H9 (cell line): ENCODE measurements at regions not wholly inside any gene's neighbourhood (a gene's known extent, or its start where the extent isn't known, plus 50 kb on each side); places are given as distances from the start of the nearest gene placed in this dataset.
"Not testable (repeated sequence)": the region's sequence is repeated elsewhere in the genome, so short reads cannot be mapped to it uniquely, and the experiment has no call there.

Experiments
- DNase-seq: peaks from one replicate; pipeline ENCODE4 v3.0.0-alpha.2; 2017
- H2AFZ ChIP-seq: one replicate; pipeline ENCODE4 v1.6.1; 2013; ENCODE audit warnings: mild to moderate bottlenecking, low read length, control low read depth, moderate library complexity
- H2AK5ac ChIP-seq: 2 replicates; pipeline ENCODE4 v1.6.1; 2013; ENCODE audit warnings: low read length, control low read depth, mixed read lengths; ENCODE audit not compliant: insufficient read length
- H2BK120ac ChIP-seq: one replicate; pipeline ENCODE4 v1.6.1; 2013; ENCODE audit warnings: low read depth, mild to moderate bottlenecking, low read length, control low read depth, inconsistent platforms; ENCODE audit not compliant: poor library complexity, severe bottlenecking
- H2BK12ac ChIP-seq: 2 replicates; pipeline ENCODE4 v1.6.1; 2013; ENCODE audit warnings: low read length, control low read depth, mixed read lengths, low read depth; ENCODE audit not compliant: insufficient read length
- H2BK15ac ChIP-seq: 2 replicates; pipeline ENCODE4 v1.6.1; 2013; ENCODE audit warnings: low read depth, low read length, control low read depth
- H2BK20ac ChIP-seq: one replicate; pipeline ENCODE4 v1.6.1; 2013; ENCODE audit warnings: low read depth, mild to moderate bottlenecking, low read length, control low read depth, inconsistent platforms; ENCODE audit not compliant: poor library complexity, severe bottlenecking
- H2BK5ac ChIP-seq: 2 replicates; pipeline ENCODE4 v1.6.1; 2013; ENCODE audit warnings: low read length, control low read depth, mixed read lengths; ENCODE audit not compliant: insufficient read length
- H3K14ac ChIP-seq: 2 replicates; pipeline ENCODE4 v1.6.1; 2013; ENCODE audit warnings: low read length, control low read depth; ENCODE audit not compliant: insufficient read depth
- H3K18ac ChIP-seq: 2 replicates; pipeline ENCODE4 v1.6.1; 2013; ENCODE audit warnings: low read depth, mild to moderate bottlenecking, mixed read lengths, low read length, control low read depth; ENCODE audit not compliant: insufficient read length
- H3K23ac ChIP-seq: 2 replicates; pipeline ENCODE4 v1.6.1; 2013; ENCODE audit warnings: low read length, control low read depth, mixed read lengths, low read depth; ENCODE audit not compliant: insufficient read length
- H3K23me2 ChIP-seq: 2 replicates; pipeline ENCODE4 v1.6.1; 2013; ENCODE audit warnings: low read depth, mild to moderate bottlenecking, mixed read lengths, low read length, control low read depth; ENCODE audit not compliant: insufficient read length, poor library complexity, severe bottlenecking
- H3K27ac ChIP-seq: 2 replicates; pipeline ENCODE4 v1.5.1; 2013; ENCODE audit warnings: low read length, control low read depth, mixed read lengths, low read depth; ENCODE audit not compliant: insufficient read length
- H3K27me3 ChIP-seq: 2 replicates; pipeline ENCODE4 v1.6.1; 2013; ENCODE audit warnings: low read length, control low read depth, inconsistent platforms; ENCODE audit not compliant: insufficient read depth
- H3K4ac ChIP-seq: 2 replicates; pipeline ENCODE4 v1.6.1; 2013; ENCODE audit warnings: low read depth, mild to moderate bottlenecking, control low read depth, inconsistent platforms, low read length, moderate library complexity
- H3K4me1 ChIP-seq: 2 replicates; pipeline ENCODE4 v1.6.1; 2013; ENCODE audit warnings: low read length, control low read depth, inconsistent platforms; ENCODE audit not compliant: insufficient read depth
- H3K4me2 ChIP-seq: 2 replicates; pipeline ENCODE4 v1.6.1; 2013; ENCODE audit warnings: low read length, control low read depth, mixed read lengths; ENCODE audit not compliant: insufficient read length, insufficient read depth
- H3K56ac ChIP-seq: 2 replicates; pipeline ENCODE4 v1.6.1; 2013; ENCODE audit warnings: low read depth, mild to moderate bottlenecking, mixed read lengths, low read length, control low read depth; ENCODE audit not compliant: insufficient read length
- H3K79me1 ChIP-seq: 2 replicates; pipeline ENCODE4 v1.6.1; 2013; ENCODE audit warnings: low read depth, mild to moderate bottlenecking, moderate library complexity, low read length, control low read depth, inconsistent platforms; ENCODE audit not compliant: insufficient read depth, poor library complexity, severe bottlenecking
- H3K79me2 ChIP-seq: 2 replicates; pipeline ENCODE4 v1.6.1; 2013; ENCODE audit warnings: low read length, control low read depth, inconsistent platforms; ENCODE audit not compliant: insufficient read depth
- H3K9ac ChIP-seq: 2 replicates; pipeline ENCODE4 v1.6.1; 2013; ENCODE audit warnings: low read length, control low read depth, mixed read lengths; ENCODE audit not compliant: insufficient read length; ENCODE audit errors: extremely low read depth
- H3K9me3 ChIP-seq: one replicate; pipeline ENCODE4 v1.6.1; 2013; ENCODE audit warnings: low read depth, low read length, inconsistent platforms; ENCODE audit not compliant: control insufficient read depth
- H3T11ph ChIP-seq: one replicate; pipeline ENCODE4 v1.6.1; 2013; ENCODE audit warnings: mild to moderate bottlenecking, low read length, control low read depth, inconsistent platforms
- H4K20me1 ChIP-seq: one replicate; pipeline ENCODE4 v1.6.1; 2013; ENCODE audit not compliant: control insufficient read depth, insufficient read length, insufficient read depth
- H4K5ac ChIP-seq: 2 replicates; pipeline ENCODE4 v1.6.1; 2013; ENCODE audit warnings: low read depth, mild to moderate bottlenecking, mixed read lengths, low read length, control low read depth; ENCODE audit not compliant: insufficient read length
- H4K8ac ChIP-seq: replicated peaks from 2 replicates; pipeline ENCODE4 v1.6.1; 2013; ENCODE audit warnings: low read length, control low read depth, mixed read lengths, low read depth; ENCODE audit not compliant: insufficient read length
- H4K91ac ChIP-seq: 2 replicates; pipeline ENCODE4 v1.6.1; 2013; ENCODE audit warnings: low read depth, mild to moderate bottlenecking, moderate library complexity, mixed read lengths, low read length, control low read depth; ENCODE audit not compliant: insufficient read length
- H3K27ac Mint-ChIP-seq, 3 experiments: 2 replicates in 2 of 3; 3 replicates in 1 of 3; pipeline ENCODE4 v1.8.0; 2020 to 2021; ENCODE audit warnings: mixed read lengths in 3 of 3, mild to moderate bottlenecking in 1 of 3, moderate library complexity in 1 of 3
- H3K27me3 Mint-ChIP-seq: 2 replicates; pipeline ENCODE4 v1.8.0; 2021; ENCODE audit warnings: low read depth, mild to moderate bottlenecking, moderate library complexity, mixed read lengths
- H3K36me3 Mint-ChIP-seq, 3 experiments: 2 replicates in 2 of 3; 3 replicates in 1 of 3; pipeline ENCODE4 v1.8.0; 2020 to 2021; ENCODE audit warnings: low read depth in 3 of 3, mixed read lengths in 3 of 3; ENCODE audit not compliant: insufficient read depth in 1 of 3
- H3K4me1 Mint-ChIP-seq, 2 experiments: 2 replicates each; pipeline ENCODE4 v1.8.0; 2020; ENCODE audit warnings: mixed read lengths in 2 of 2
- H3K4me3 Mint-ChIP-seq, 2 experiments: 2 replicates in 1 of 2; 3 replicates in 1 of 2; pipeline ENCODE4 v1.8.0; 2020 to 2021; ENCODE audit warnings: mild to moderate bottlenecking in 2 of 2, mixed read lengths in 2 of 2, moderate library complexity in 1 of 2
- H3K9me3 Mint-ChIP-seq, 2 experiments: 2 replicates in 1 of 2; 3 replicates in 1 of 2; pipeline ENCODE4 v1.8.0; 2020; ENCODE audit warnings: mild to moderate bottlenecking in 2 of 2, mixed read lengths in 2 of 2, moderate library complexity in 1 of 2
- WGBS: extraction: QIAGEN DNeasy Blood & Tissue Kit; methylation state at CpG from one replicate; pipeline ENCODE4 v1.1.7; 2013; ENCODE audit warnings: missing lambda C conversion rate, low lambda C conversion rate, mixed read lengths; ENCODE audit not compliant: insufficient read length; ENCODE audit errors: extremely low coverage; 5-methylcytosine and 5-hydroxymethylcytosine counted together
- TF ChIP-seq, protein P1 (sequence below): fragments of 200-600 bp; sonication (generic); conservative IDR thresholded peaks from 3 replicates; pipeline ENCODE4 v1.8.0; 2021; ENCODE audit warnings: antibody characterized with exemption, mild to moderate bottlenecking

DNA sequence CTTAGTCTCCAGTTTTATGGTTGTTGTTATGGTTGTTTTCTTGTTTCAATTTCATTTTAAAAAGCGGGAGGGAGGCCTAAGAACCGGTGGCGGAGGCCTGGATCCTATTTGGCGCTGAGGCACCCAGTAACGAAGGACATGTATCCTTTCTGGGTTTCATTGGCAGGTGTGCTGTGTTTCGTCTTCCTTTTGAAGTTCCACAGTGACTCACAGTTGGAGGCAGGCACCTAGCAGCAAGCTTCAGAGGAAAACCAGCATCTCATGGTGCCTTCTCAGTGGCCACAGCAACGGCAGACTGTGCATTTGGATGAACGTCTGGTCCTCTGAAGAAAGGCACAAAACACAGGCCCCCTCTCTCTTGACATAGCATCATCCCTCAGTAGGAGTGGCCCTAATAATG lies 697.2 kb downstream of the EFNB2 start:
- no peak overlapping the region for H2BK120ac ChIP-seq
- H3K4me3 Mint-ChIP-seq = no peak overlapping the region
- peaks cover 5 to 9% of the 10 kb centered on the region in 2 experiments; a peak in 3 of 4 replicates for H3K4me1 Mint-ChIP-seq
- no peak overlapping the region for H2BK15ac ChIP-seq
- H3K79me1 ChIP-seq = no peaks in the 10 kb centered on the region
- H3K36me3 Mint-ChIP-seq = no peaks in the 10 kb centered on the region
- H3T11ph ChIP-seq = no peak overlapping the region
- H2BK12ac ChIP-seq = no peak overlapping the region
- H4K20me1 ChIP-seq = no peaks in the 10 kb centered on the region
- no peaks in the 10 kb centered on the region for H3K9me3 ChIP-seq
- H3K4me1 ChIP-seq = no peaks in the 10 kb centered on the region
- H3K4ac ChIP-seq = no peak overlapping the region
- no peak overlapping the region for H4K91ac ChIP-seq
- H3K27me3 Mint-ChIP-seq = no peaks in the 10 kb centered on the region; the same call in 1 of the 2 replicates
- H3K9ac ChIP-seq = no peak overlapping the region
- no peak overlapping the region for H3K14ac ChIP-seq
- DNase-seq = no peak
- no peaks in the 10 kb centered on the region; a peak in 1 of 5 replicates for H3K9me3 Mint-ChIP-seq
- no peak overlapping the region for H2AK5ac ChIP-seq
- TF ChIP-seq, protein P1, sequence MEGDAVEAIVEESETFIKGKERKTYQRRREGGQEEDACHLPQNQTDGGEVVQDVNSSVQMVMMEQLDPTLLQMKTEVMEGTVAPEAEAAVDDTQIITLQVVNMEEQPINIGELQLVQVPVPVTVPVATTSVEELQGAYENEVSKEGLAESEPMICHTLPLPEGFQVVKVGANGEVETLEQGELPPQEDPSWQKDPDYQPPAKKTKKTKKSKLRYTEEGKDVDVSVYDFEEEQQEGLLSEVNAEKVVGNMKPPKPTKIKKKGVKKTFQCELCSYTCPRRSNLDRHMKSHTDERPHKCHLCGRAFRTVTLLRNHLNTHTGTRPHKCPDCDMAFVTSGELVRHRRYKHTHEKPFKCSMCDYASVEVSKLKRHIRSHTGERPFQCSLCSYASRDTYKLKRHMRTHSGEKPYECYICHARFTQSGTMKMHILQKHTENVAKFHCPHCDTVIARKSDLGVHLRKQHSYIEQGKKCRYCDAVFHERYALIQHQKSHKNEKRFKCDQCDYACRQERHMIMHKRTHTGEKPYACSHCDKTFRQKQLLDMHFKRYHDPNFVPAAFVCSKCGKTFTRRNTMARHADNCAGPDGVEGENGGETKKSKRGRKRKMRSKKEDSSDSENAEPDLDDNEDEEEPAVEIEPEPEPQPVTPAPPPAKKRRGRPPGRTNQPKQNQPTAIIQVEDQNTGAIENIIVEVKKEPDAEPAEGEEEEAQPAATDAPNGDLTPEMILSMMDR = no peak
- no peak overlapping the region for H3K18ac ChIP-seq
- no peaks in the 10 kb centered on the region for H3K23me2 ChIP-seq
- H3K79me2 ChIP-seq = no peaks in the 10 kb centered on the region
- H3K27ac Mint-ChIP-seq = peak overlapping the region in 1 of 3 experiments; percentile 8; a peak in 1 of 7 replicates
- H3K56ac ChIP-seq = no peak overlapping the region
- H3K4me2 ChIP-seq = no peak overlapping the region
- no CpG with 5 or more reads among the region's 8 CpGs for WGBS
- no peak overlapping the region for H2BK20ac ChIP-seq
- H2AFZ ChIP-seq = no peak overlapping the region
- no peak overlapping the region for H2BK5ac ChIP-seq
- H3K23ac ChIP-seq = no peak overlapping the region
- H3K27ac ChIP-seq = no peak overlapping the region
- no peak overlapping the region for H4K8ac ChIP-seq
- no peaks in the 10 kb centered on the region for H3K27me3 ChIP-seq
- H4K5ac ChIP-seq = no peak overlapping the region

DNA sequence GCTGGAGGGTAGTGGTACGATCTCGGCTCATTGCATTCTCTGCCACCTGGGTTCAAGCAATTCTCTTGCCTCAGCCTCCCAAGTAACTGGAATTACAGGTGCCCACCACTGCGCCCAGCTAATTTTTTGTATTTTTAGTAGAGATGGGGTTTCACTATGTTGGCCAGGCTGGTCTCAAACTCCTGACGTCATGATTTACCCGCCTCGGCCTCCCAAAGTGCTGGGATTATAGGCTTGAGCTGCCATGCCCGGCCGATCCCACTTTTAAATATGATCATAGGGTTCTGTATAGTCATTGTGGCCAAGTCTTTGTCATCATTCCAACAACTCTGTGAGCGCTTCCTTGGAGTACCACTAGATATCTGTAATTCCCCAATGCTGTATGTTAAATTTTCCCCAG lies 698.2 kb downstream of the EFNB2 start:
- H2BK120ac ChIP-seq, H2BK20ac ChIP-seq, H2BK15ac ChIP-seq, H3K4me3 Mint-ChIP-seq, H3K4me2 ChIP-seq, H3K27ac Mint-ChIP-seq, H3K4ac ChIP-seq, H3K79me2 ChIP-seq, H3K27me3 ChIP-seq, H3K36me3 Mint-ChIP-seq, H3K14ac ChIP-seq, H4K20me1 ChIP-seq, H3K9me3 Mint-ChIP-seq, H3K4me1 Mint-ChIP-seq, H3K56ac ChIP-seq, H4K91ac ChIP-seq, H2BK5ac ChIP-seq, H3K27me3 Mint-ChIP-seq, H3K27ac ChIP-seq, H2AFZ ChIP-seq, H4K8ac ChIP-seq, H3K4me1 ChIP-seq, H3K23me2 ChIP-seq, H3T11ph ChIP-seq, DNase-seq, H3K9me3 ChIP-seq, H3K9ac ChIP-seq, H3K79me1 ChIP-seq, H2BK12ac ChIP-seq, H3K23ac ChIP-seq, H2AK5ac ChIP-seq, H4K5ac ChIP-seq, H3K18ac ChIP-seq: not testable (repeated sequence)
- WGBS = no CpG with 5 or more reads among the region's 9 CpGs
